Endothelial cell of umbilical vein (primary cell): ENCODE measurements at regions not wholly inside any gene's neighbourhood (a gene's known extent, or its start where the extent isn't known, plus 50 kb on each side); places are given as distances from the start of the nearest gene placed in this dataset.

Experiments
- CTCF ChIP-seq, 2 donors: IDR thresholded peaks; 1 replicate in 1 of 2; 2 replicates in 1 of 2; pipeline ENCODE4 v1.5.1; 2011; ENCODE audit warnings: low read length in 2 of 2, mild to moderate bottlenecking in 2 of 2, moderate library complexity in 2 of 2, control low read depth in 1 of 2, inconsistent platforms in 1 of 2, low read depth in 1 of 2; ENCODE audit not compliant: insufficient read depth in 1 of 2; ENCODE audit errors: extremely low read depth in 1 of 2
- EZH2 ChIP-seq: IDR thresholded peaks from 2 replicates; pipeline ENCODE4 v1.6.1; 2012; ENCODE audit warnings: borderline replicate concordance, low read depth, mild to moderate bottlenecking, moderate library complexity, low read length, inconsistent platforms; ENCODE audit not compliant: severe bottlenecking
- FOS ChIP-seq: IDR thresholded peaks from 2 replicates; pipeline ENCODE4 v1.6.1; 2011; ENCODE audit warnings: mild to moderate bottlenecking, low read length, moderate library complexity, borderline replicate concordance; ENCODE audit not compliant: insufficient read depth
- GATA2 ChIP-seq: IDR thresholded peaks from 2 replicates; pipeline ENCODE4 v1.7.0; 2011; ENCODE audit warnings: low read depth, mild to moderate bottlenecking, moderate library complexity, mixed read lengths, low read length; ENCODE audit not compliant: insufficient read length, insufficient read depth
- JUN ChIP-seq: IDR thresholded peaks from 2 replicates; pipeline ENCODE4 v1.6.1; 2011; ENCODE audit warnings: borderline replicate concordance, low read depth; ENCODE audit not compliant: insufficient read length, insufficient read depth
- MYC ChIP-seq: IDR thresholded peaks from one replicate; pipeline ENCODE4 v1.6.1; 2011; ENCODE audit warnings: mild to moderate bottlenecking, low read depth, low read length
- POLR2A ChIP-seq: IDR thresholded peaks from 2 replicates; pipeline ENCODE4 v1.6.1; 2012; ENCODE audit warnings: low read depth, mild to moderate bottlenecking, control low read depth, low read length
- POLR2AphosphoS5 ChIP-seq: IDR thresholded peaks from 2 replicates; pipeline ENCODE4 v1.6.1; 2012; ENCODE audit warnings: low read depth, mild to moderate bottlenecking, control low read depth, low read length, moderate library complexity; ENCODE audit not compliant: insufficient read depth

GRCh38 chr6:63464060-63464459 lies 108.2 kb upstream of the LOC128125822 start:
- no peak for TF ChIP-seq MYC
- no peak for TF ChIP-seq CTCF (IDR thresholded peaks at IDR 0.05; ENCODE audit: extremely low read depth in 1 of 2, insufficient read depth in 1 of 2, low read depth in 1 of 2, low read length in 2 of 2)
- TF ChIP-seq POLR2A, result no peak
- no peak for TF ChIP-seq POLR2AphosphoS5
- no peak for TF ChIP-seq FOS
- TF ChIP-seq EZH2, result no peak
- TF ChIP-seq GATA2, result no peak
- TF ChIP-seq JUN, result no peak
